HCT116 (cell line): ENCODE measurements at regions not wholly inside any gene's neighbourhood (a gene's known extent, or its start where the extent isn't known, plus 50 kb on each side); places are given as distances from the start of the nearest gene placed in this dataset.

Source experiments
- ATAC-seq: fragments of 200-7000 bp; cut with Tn5 transposase; 2 replicates; pipeline ENCODE4 v1.9.1; 2020; ENCODE audit warnings: mild to moderate bottlenecking, moderate library complexity
- BruUV-seq: library from RNA; stranded (reverse); fragments of 400-500 nt; replicated peaks from 2 replicates; lab custom pipeline; 2021; lab: Mats Ljungman, UMichigan
- CTCF ChIA-PET: fragments of 300-600 bp; sonication (Branson Sonifier 250); formaldehyde crosslinking; loops from one replicate; lab custom pipeline; 2021; ENCODE audit warnings: antibody characterized with exemption; lab: Charles Lee
- POLR2A ChIA-PET: fragments of 300-600, 350-600 bp; sonication (Branson Sonifier 250); formaldehyde crosslinking; loops from one replicate; lab custom pipeline; 2021; ENCODE audit warnings: antibody characterized with exemption; lab: Charles Lee
- RAD21 ChIA-PET, 2 experiments: fragments of 300-600 bp; sonication (Branson Sonifier 250); formaldehyde crosslinking; loops; one replicate each; lab custom pipeline; 2023; ENCODE audit warnings: low total read pairs in 2 of 2; ENCODE audit not compliant: uncharacterized antibody in 2 of 2, unreplicated experiment in 2 of 2, low non-redundant PET in 1 of 2; lab: Charles Lee
- DNase-seq: peaks from one replicate; pipeline ENCODE4 v3.0.0-alpha.2; 2010; ENCODE audit warnings: low read depth, low spot score
- H2AFZ ChIP-seq: fragments of 200-600 bp; shearing (Covaris generic), sonication (generic); 2 replicates; pipeline ENCODE4 v1.6.1; 2017; ENCODE audit warnings: low read depth, mixed run types, mixed read lengths, antibody characterized with exemption, low read length; ENCODE audit not compliant: poor library complexity, severe bottlenecking
- H3K27ac ChIP-seq: 2 replicates; pipeline ENCODE4 v1.5.1; 2012; ENCODE audit warnings: low read depth, low read length
- H3K27me3 ChIP-seq: fragments of 200-600 bp; sonication (generic); 2 replicates; pipeline ENCODE4 v1.6.1; 2016; ENCODE audit warnings: mixed run types, low read length, mixed read lengths; ENCODE audit not compliant: insufficient read depth
- H3K36me3 ChIP-seq, 2 experiments: fragments of 200-500 bp in 1 of 2; fragments of 200-600 bp in 1 of 2; sonication (Bioruptor generic) in 1 of 2; sonication (generic) in 1 of 2; 2 replicates each; pipeline versions ENCODE4 v1.5.1 to v1.6.1; 2014 to 2016; ENCODE audit warnings: low read length in 2 of 2, inconsistent platforms in 1 of 2, mixed read lengths in 1 of 2, mixed run types in 1 of 2; ENCODE audit not compliant: insufficient read depth in 2 of 2, control insufficient read depth in 1 of 2
- H3K4me1 ChIP-seq, 2 experiments: fragments of 200-600 bp in 1 of 2; sonication (generic) in 1 of 2; 2 replicates each; pipeline versions ENCODE4 v1.5.1 to v1.6.1; 2012 to 2017; ENCODE audit warnings: low read length in 2 of 2, inconsistent platforms in 1 of 2, mild to moderate bottlenecking in 1 of 2, mixed read lengths in 1 of 2, mixed run types in 1 of 2, moderate library complexity in 1 of 2; ENCODE audit not compliant: insufficient read depth in 2 of 2, control insufficient read depth in 1 of 2
- H3K4me2 ChIP-seq: fragments of 200-600 bp; sonication (generic); 2 replicates; pipeline ENCODE4 v1.6.1; 2017; ENCODE audit warnings: mixed run types, low read length, mixed read lengths
- H3K4me3 ChIP-seq, 2 experiments: fragments of 200-600 bp in 1 of 2; sonication (generic) in 1 of 2; replicated peaks in 1 of 2; 2 replicates each; pipeline ENCODE4 v1.5.1; 2011 to 2016; ENCODE audit warnings: low read length in 2 of 2, control low read depth in 1 of 2, low read depth in 1 of 2, mild to moderate bottlenecking in 1 of 2, mixed read lengths in 1 of 2, mixed run types in 1 of 2
- H3K79me2 ChIP-seq: fragments of 200-600 bp; sonication (generic); 2 replicates; pipeline ENCODE4 v1.6.1; 2017; ENCODE audit warnings: mild to moderate bottlenecking, mixed run types, low read length, moderate library complexity, mixed read lengths; ENCODE audit not compliant: insufficient read depth
- H3K9ac ChIP-seq: fragments of 200-600 bp; sonication (generic); 2 replicates; pipeline ENCODE4 v1.6.1; 2016; ENCODE audit warnings: low read length, mixed read lengths
- H3K9me2 ChIP-seq: fragments of 200-600 bp; sonication (generic), shearing (Covaris generic); 2 replicates; pipeline ENCODE4 v1.6.1; 2017; ENCODE audit warnings: mixed run types, mild to moderate bottlenecking, moderate library complexity; ENCODE audit not compliant: insufficient read depth
- H3K9me3 ChIP-seq, 2 experiments: fragments of 200-500 bp in 1 of 2; fragments of 200-600 bp in 1 of 2; sonication (Bioruptor generic) in 1 of 2; sonication (generic) in 1 of 2; 2 replicates each; pipeline ENCODE4 v1.6.1; 2014 to 2017; ENCODE audit warnings: low read length in 2 of 2, mixed read lengths in 2 of 2, inconsistent platforms in 1 of 2, low read depth in 1 of 2, mild to moderate bottlenecking in 1 of 2, mixed run types in 1 of 2, moderate library complexity in 1 of 2; ENCODE audit not compliant: control insufficient read depth in 1 of 2, insufficient read depth in 1 of 2
- H4K20me1 ChIP-seq: fragments of 200-600 bp; sonication (generic), shearing (Covaris generic); 2 replicates; pipeline ENCODE4 v1.6.1; 2017; ENCODE audit warnings: mixed run types, mild to moderate bottlenecking, moderate library complexity; ENCODE audit not compliant: insufficient read depth
- ATF3 ChIP-seq: IDR thresholded peaks from 2 replicates; pipeline ENCODE4 v1.6.1; 2012
- CBX3 ChIP-seq: IDR thresholded peaks from 2 replicates; pipeline ENCODE4 v1.6.1; 2012; ENCODE audit warnings: low read depth
- CTCF ChIP-seq, 3 experiments: fragments of 200-600 bp in 1 of 3; sonication (generic) in 1 of 3; IDR thresholded peaks in 2 of 3; conservative IDR thresholded peaks in 1 of 3; 2 replicates each; pipeline ENCODE4 v1.5.1; 2012 to 2017; ENCODE audit warnings: low read depth in 2 of 3, low read length in 2 of 3, antibody characterized with exemption in 1 of 3, borderline replicate concordance in 1 of 3, control low read depth in 1 of 3, mild to moderate bottlenecking in 1 of 3, mixed read lengths in 1 of 3, mixed run types in 1 of 3, moderate library complexity in 1 of 3; ENCODE audit not compliant: insufficient read depth in 1 of 3
- ELF1 ChIP-seq: IDR thresholded peaks from 2 replicates; pipeline ENCODE4 v1.6.1; 2012; ENCODE audit warnings: low read depth, borderline replicate concordance
- EZH2 ChIP-seq: fragments of 200-600 bp; sonication (generic); IDR thresholded peaks from 2 replicates; pipeline ENCODE4 v1.6.1; 2017; ENCODE audit warnings: antibody characterized with exemption, mixed run types
- EZH2phosphoT487 ChIP-seq: fragments of 200-600 bp; IDR thresholded peaks from 2 replicates; pipeline ENCODE4 v1.6.1; 2018; ENCODE audit warnings: antibody characterized with exemption, borderline replicate concordance
- FOSL1 ChIP-seq: IDR thresholded peaks from 2 replicates; pipeline ENCODE4 v1.6.1; 2012; ENCODE audit warnings: low read depth
- JUND ChIP-seq: IDR thresholded peaks from 2 replicates; pipeline ENCODE4 v1.6.1; 2012
- MAX ChIP-seq: IDR thresholded peaks from 2 replicates; pipeline ENCODE4 v1.6.1; 2012
- POLR2A ChIP-seq: IDR thresholded peaks from 2 replicates; pipeline ENCODE4 v1.7.0; 2011; ENCODE audit warnings: borderline replicate concordance; ENCODE audit not compliant: insufficient read depth, insufficient read length; ENCODE audit errors: extremely low read depth
- POLR2AphosphoS5 ChIP-seq: IDR thresholded peaks from 2 replicates; pipeline ENCODE4 v1.6.1; 2011; ENCODE audit warnings: mild to moderate bottlenecking, low read depth, low read length, moderate library complexity
- RAD21 ChIP-seq: IDR thresholded peaks from 2 replicates; pipeline ENCODE4 v1.6.1; 2012; ENCODE audit warnings: low read depth, mild to moderate bottlenecking
- SIN3A ChIP-seq: IDR thresholded peaks from 2 replicates; pipeline ENCODE4 v1.6.1; 2012; ENCODE audit warnings: low read depth
- SP1 ChIP-seq: IDR thresholded peaks from 2 replicates; pipeline ENCODE4 v1.6.1; 2012; ENCODE audit warnings: low read depth
- ZBTB33 ChIP-seq: IDR thresholded peaks from 2 replicates; pipeline ENCODE4 v1.6.1; 2011; ENCODE audit warnings: mild to moderate bottlenecking, low read length, moderate library complexity; ENCODE audit not compliant: insufficient replicate concordance; ENCODE audit errors: extremely low read depth
- ZFX ChIP-seq: fragments of 450-650 bp; IDR thresholded peaks from 2 replicates; pipeline ENCODE4 v1.6.1; 2017
- ZNF274 ChIP-seq: fragments of 200-500 bp; sonication (Bioruptor generic); IDR thresholded peaks from 2 replicates; pipeline ENCODE4 v1.6.1; 2014; ENCODE audit warnings: mild to moderate bottlenecking, low read depth, low read length, inconsistent platforms
- intact Hi-C: fragments of 100-400 bp; cut with micrococcal nuclease; formaldehyde crosslinking; loops from 2 replicates; pipeline ENCODE4 v1.10.0; 2022

GRCh38 chr4:131046821-131047220 lies 1950.9 kb downstream of the C4orf33 start:
- Histone ChIP-seq H3K79me2 (no peaks in the 10 kb centered on the region), H3K4me1 (no peaks in the 10 kb centered on the region), H4K20me1 (no peaks in the 10 kb centered on the region), H3K9me3 (no peaks in the 10 kb centered on the region), H3K36me3 (no peaks in the 10 kb centered on the region), H3K4me3 (no peak overlapping the region), H3K9ac (no peak overlapping the region), H3K27ac (no peak overlapping the region), H3K27me3 (no peaks in the 10 kb centered on the region), H2AFZ (no peak overlapping the region), H3K4me2 (no peak overlapping the region), H3K9me2 (no peaks in the 10 kb centered on the region)
- POLR2A ChIA-PET = no interaction called here
- intact Hi-C loops = no loop called here
- ATAC-seq (no peak), DNase-seq (no peak)
- CTCF ChIA-PET = no interaction called here
- BruUV-seq = no TSS peak
- RAD21 ChIA-PET = no interaction called here
- TF ChIP-seq ZBTB33 = no peak
- TF ChIP-seq ZFX = no peak
- TF ChIP-seq CBX3 = no peak
- TF ChIP-seq MAX = no peak
- TF ChIP-seq EZH2phosphoT487 = no peak
- TF ChIP-seq POLR2AphosphoS5 = no peak
- TF ChIP-seq ZNF274 = no peak
- no peak for TF ChIP-seq ATF3
- no peak for TF ChIP-seq EZH2
- no peak for TF ChIP-seq ELF1
- no peak for TF ChIP-seq SP1
- TF ChIP-seq JUND = no peak
- TF ChIP-seq CTCF (IDR thresholded peaks at IDR 0.05 in 2 of 3, conservative IDR thresholded peaks at IDR 0.05 in 1 of 3; ENCODE audit: borderline replicate concordance in 1 of 3, insufficient read depth in 1 of 3, low read depth in 2 of 3, low read length in 2 of 3) = no peak
- TF ChIP-seq FOSL1 = no peak
- TF ChIP-seq RAD21 = no peak
- TF ChIP-seq POLR2A = no peak
- TF ChIP-seq SIN3A = no peak
